Activated CD4-positive, alpha-beta memory T cell treated with anti-CD3 and anti-CD28 coated beads, Interleukin-2, amount 10 ng/mL, durations not matched to agents 7 days and 5 days (primary cell): ENCODE measurements at regions not wholly inside any gene's neighbourhood (a gene's known extent, or its start where the extent isn't known, plus 50 kb on each side); places are given as distances from the start of the nearest gene placed in this dataset.

Experiments used
- CTCF ChIA-PET: fragments of 350-600 bp; sonication (Branson Sonifier 250); formaldehyde crosslinking; loops from one replicate; lab custom pipeline; 2021; ENCODE audit warnings: antibody characterized with exemption, inconsistent platforms; lab: Charles Lee
- POLR2A ChIA-PET: fragments of 350-600 bp; sonication (Branson Sonifier 250); formaldehyde crosslinking; loops from one replicate; lab custom pipeline; 2021; ENCODE audit warnings: antibody characterized with exemption; lab: Charles Lee
- DNase-seq: peaks from one replicate; pipeline ENCODE4 v3.0.0-alpha.2; 2020
- H3K27ac Mint-ChIP-seq: one replicate; pipeline ENCODE4 v1.8.0; 2021; ENCODE audit warnings: mild to moderate bottlenecking, mixed read lengths
- H3K27me3 Mint-ChIP-seq: one replicate; pipeline ENCODE4 v1.8.0; 2021; ENCODE audit warnings: mixed read lengths
- H3K36me3 Mint-ChIP-seq: one replicate; pipeline ENCODE4 v1.8.0; 2021; ENCODE audit warnings: low read depth, mixed read lengths
- H3K4me1 Mint-ChIP-seq: one replicate; pipeline ENCODE4 v1.8.0; 2021; ENCODE audit warnings: mixed read lengths
- H3K4me3 Mint-ChIP-seq: one replicate; pipeline ENCODE4 v1.8.0; 2021; ENCODE audit warnings: mild to moderate bottlenecking, mixed read lengths
- H3K9me3 Mint-ChIP-seq: one replicate; pipeline ENCODE4 v1.8.0; 2021; ENCODE audit warnings: mixed read lengths

DNA sequence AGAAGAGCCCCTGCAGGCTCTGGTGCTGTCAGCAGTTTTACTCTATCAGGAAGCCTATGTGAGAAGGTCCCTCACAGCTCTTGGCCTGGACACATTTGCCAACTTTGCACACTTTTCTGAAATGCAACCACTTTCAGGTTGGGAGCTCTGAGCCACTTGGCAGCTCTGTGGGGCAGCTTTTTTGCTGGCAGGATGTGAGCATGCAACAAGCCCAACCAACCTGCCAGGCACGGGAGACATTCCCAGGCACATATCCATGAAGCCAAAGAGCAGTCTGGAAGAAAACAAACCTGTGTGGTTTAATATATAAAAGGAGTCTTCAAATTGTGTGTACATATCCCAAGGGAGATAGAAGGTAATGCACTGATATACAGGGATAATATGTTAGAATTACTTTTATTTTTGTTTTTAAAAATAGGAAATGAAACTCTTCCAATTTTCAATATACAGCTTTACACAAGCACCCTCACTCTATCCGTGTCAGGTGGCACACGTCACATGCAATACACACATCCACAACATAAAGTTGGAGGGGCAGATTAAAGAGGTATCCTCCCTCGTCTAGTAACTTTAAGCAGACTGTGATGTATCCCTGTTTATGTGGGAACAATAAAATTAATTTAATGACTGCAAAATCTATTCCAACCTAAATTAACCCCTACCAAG, 57.4 kb upstream of the COX10 start:
- POLR2A ChIA-PET: no interaction called here
- Mint-ChIP-seq H3K4me3 (no peak overlapping the region), H3K36me3 (peaks cover 4% of the 10 kb centered on the region), H3K4me1 (peaks cover 2% of the 10 kb centered on the region), H3K27me3 (no peaks in the 10 kb centered on the region), H3K27ac (no peak overlapping the region), H3K9me3 (no peaks in the 10 kb centered on the region)
- DNase-seq: no peak
- CTCF ChIA-PET: no interaction called here

DNA sequence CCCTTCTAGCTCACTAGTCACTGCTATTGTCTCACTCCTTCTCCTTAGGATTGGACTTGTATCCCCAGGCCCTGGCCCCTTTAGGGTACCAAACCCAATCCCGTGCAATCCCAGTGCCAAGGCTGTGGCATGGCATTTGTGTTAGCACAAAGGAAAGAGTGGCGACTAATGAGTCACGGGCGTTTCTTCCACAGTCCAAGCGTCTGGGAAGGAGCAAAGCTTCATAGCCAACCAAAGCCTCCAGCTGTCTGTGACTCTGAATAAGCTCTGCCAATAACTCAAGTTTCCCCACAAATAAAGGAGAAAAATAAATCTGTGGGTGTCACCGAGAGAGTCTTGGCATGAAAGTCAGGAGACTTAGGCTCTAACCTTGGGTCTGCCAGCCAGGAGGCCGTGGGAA, 54.6 kb upstream of the COX10 start:
- POLR2A ChIA-PET: no interaction called here
- DNase-seq: no peak
- Mint-ChIP-seq H3K36me3 (peaks cover 5% of the 10 kb centered on the region), H3K27ac (no peak overlapping the region), H3K9me3 (no peaks in the 10 kb centered on the region), H3K27me3 (no peaks in the 10 kb centered on the region), H3K4me1 (peaks cover 12% of the 10 kb centered on the region), H3K4me3 (no peak overlapping the region)
- CTCF ChIA-PET: interaction anchor here (0.6 kb wide), 1 partner anchor 46 kb away, joined by 3 read pairs; no protein-coding TSS in a partner anchor

DNA sequence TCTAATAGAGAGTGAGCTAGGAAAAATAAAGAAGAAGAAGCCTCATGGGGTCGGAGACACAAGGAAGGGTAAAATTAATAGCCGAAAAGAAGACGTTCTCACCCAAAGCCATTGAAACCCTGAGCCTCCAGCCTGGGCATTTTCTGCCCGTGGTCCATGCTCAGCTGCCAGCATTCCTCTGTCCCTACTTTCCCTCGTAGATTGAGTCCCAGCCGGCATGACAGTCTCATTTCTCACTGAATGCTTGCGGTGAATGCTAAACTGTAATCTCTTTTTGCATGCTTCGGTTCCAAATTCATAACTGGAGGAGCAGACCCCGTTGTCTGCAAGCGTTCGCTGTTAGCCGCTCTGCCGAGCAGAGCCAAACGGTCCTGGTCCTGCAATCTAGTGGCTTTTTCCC, 54.0 kb upstream of the COX10 start:
- ChIA-PET POLR2A (no interaction called here), CTCF (interaction anchor here (0.6 kb wide), 1 partner anchor 45 kb away, joined by 3 read pairs; no protein-coding TSS in a partner anchor)
- peaks cover 9% of the 10 kb centered on the region for H3K36me3 Mint-ChIP-seq
- H3K27me3 Mint-ChIP-seq: no peaks in the 10 kb centered on the region
- no peak overlapping the region for H3K4me3 Mint-ChIP-seq
- H3K9me3 Mint-ChIP-seq: no peaks in the 10 kb centered on the region
- no peak overlapping the region for H3K27ac Mint-ChIP-seq
- DNase-seq: no peak
- peaks cover 17% of the 10 kb centered on the region for H3K4me1 Mint-ChIP-seq

DNA sequence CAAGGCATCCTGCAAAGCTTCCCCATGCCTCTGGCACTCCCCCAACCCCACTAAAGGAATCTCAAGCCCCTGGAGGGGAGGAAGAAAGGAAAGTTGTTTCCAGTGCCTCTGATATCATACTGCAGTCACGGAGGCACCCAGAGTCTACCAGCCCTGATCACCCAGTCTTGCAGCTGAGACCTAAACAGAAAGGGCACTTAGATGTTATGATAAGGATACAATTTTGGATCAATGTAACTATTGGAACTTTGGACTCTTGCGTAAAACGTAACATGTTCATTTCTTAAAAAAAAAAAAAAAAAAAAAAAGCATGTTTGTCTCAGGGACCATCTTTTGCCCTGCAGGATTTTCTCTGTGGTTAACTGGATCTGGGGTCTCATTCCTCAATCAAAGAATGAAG, 52.4 kb upstream of the COX10 start:
- CTCF ChIA-PET: no interaction called here
- Mint-ChIP-seq H3K4me3 (no peak overlapping the region), H3K27me3 (no peaks in the 10 kb centered on the region), H3K36me3 (peaks cover 9% of the 10 kb centered on the region), H3K4me1 (peaks cover 19% of the 10 kb centered on the region), H3K9me3 (no peaks in the 10 kb centered on the region), H3K27ac (no peak overlapping the region)
- no peak for DNase-seq
- POLR2A ChIA-PET: interaction anchor here (1.6 kb wide), 1 partner anchor 285 kb away, joined by 5 read pairs; the partner anchor contains the start of gene HS3ST3B1

DNA sequence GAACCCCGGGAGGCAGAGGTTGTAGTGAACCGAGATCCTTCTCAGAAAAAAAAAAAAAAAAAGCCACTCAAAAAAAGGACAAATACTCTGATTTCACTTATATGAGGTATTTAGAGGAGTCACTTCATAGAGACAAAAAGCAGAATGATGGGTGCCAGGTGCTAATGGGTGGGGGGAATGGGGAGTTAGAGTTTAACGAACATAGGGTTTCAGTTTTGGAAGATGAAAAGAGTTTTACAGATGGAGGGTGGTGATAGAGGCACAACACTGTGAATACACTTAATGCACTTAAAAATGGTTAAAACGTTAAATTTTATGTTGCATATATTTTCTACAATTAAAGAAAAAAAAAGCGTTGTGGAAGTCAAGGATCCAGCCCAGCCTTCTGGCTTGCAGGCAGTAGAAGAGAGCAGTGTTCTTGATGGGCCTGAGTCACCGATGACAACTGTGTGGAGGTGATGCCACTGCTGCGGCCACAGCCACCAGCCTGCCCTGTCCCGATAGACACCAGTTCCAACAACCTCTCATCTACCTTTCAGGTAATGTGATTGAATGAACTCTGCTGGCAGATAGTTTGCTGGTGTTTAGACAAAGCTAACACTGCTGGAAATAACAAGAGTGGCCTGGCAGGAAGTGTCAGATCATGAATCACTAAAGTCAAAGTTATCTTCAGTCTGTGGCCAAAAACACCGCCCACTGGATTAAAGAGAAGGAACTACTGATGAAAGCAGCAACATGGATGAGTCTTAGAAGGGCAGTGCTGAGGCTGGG, 49.9 kb upstream of the COX10 start:
- H3K36me3 Mint-ChIP-seq: peaks cover 9% of the 10 kb centered on the region
- H3K9me3 Mint-ChIP-seq: no peaks in the 10 kb centered on the region
- H3K27ac Mint-ChIP-seq: peak overlapping the region; percentile 54
- H3K4me3 Mint-ChIP-seq: no peak overlapping the region
- peak; percentile 33 for DNase-seq
- H3K4me1 Mint-ChIP-seq: peaks cover 18% of the 10 kb centered on the region
- no peaks in the 10 kb centered on the region for H3K27me3 Mint-ChIP-seq
- ChIA-PET CTCF (no interaction called here), POLR2A (no interaction called here)
